ENCODE measurements at regions not wholly inside any gene's neighbourhood (a gene's known extent, or its start where the extent isn't known, plus 50 kb on each side); places are given as distances from the start of the nearest gene placed in this dataset.

DNA sequence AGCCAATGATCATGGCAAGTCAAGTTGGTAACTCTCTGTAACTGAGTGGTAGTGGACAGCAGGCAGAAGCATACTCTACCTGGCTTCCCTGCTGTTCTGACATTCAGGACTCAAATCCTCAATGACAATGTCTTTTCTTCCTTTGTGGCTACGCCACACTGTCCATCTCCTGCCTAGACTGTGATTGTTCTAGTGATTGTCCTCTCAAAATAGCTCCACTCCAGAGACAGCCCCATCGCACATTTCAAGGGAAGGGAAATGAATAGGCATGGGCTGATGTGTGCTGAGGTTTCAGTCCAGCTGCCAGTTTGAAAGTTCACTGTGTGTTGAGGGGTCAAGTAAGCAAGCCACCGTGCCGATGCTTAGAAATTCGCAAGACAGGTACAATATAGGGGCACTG, 227.0 kb upstream of the WWC1 start:
- DNase-seq (ENCODE audit: low spot score): no peak

DNA sequence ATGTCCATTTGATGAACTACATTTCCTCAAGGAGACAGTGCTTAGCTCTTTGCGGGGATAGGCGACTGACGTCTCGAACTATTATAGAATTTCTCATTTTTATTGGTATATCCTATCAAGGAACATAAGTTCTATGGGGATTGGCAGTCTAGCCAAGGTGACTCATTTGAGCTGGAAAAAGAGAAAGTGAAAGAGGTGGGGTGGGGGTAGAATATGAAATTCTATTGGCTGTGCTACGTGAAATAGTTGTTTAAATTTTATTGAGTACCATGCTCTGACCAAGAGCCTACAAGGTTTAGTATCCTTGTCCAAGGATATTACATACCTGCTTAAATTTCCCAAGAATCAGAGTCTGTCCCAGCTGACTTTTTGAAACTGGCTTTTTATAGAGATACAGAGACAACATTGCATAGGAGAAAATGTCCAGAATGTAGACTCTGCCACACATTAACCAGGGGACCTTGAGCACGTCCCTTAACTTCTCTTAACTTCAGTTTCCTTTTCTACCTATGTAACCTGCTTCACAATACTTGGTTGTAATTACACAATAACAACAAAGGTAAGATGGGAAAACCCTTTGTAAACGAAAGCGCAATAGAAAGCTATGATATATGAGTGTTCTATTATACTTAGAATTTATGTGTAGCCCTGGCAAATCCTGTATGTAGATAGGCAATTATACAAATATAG, 226.4 kb upstream of the WWC1 start:
- DNase-seq (ENCODE audit: low spot score): no peak

DNA sequence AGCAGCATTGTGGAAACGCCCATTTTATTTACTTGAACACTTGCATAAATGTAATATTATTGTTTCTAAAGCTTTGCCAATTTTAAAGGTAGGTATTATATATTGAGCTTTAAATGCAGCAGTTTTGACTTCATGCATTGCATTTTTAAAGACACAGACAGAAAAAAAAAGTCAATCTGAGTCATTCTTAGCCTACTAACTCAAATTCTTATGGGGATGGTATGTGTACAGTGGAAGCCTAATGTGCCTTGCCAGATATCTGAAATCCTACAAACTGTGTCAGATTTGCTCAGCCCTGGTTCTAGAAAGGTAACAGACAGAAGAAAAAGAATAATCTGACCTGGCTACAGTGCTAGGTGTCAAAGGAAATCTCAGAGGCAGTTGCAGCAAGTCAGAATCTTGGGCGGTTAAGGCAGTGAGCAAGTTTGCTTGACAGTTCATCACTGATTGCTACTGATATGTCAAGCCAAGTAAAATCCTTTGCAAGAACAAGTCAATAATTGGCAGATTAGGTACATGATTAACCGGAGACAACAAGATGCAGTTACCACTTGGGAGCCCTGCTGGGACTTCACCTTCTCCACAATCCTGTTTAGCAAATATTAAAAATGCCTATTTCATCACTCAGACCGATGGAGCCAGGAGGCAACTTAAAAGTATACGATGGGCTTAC, 224.8 kb upstream of the WWC1 start:
- DNase-seq (ENCODE audit: low spot score): no peak

DNA sequence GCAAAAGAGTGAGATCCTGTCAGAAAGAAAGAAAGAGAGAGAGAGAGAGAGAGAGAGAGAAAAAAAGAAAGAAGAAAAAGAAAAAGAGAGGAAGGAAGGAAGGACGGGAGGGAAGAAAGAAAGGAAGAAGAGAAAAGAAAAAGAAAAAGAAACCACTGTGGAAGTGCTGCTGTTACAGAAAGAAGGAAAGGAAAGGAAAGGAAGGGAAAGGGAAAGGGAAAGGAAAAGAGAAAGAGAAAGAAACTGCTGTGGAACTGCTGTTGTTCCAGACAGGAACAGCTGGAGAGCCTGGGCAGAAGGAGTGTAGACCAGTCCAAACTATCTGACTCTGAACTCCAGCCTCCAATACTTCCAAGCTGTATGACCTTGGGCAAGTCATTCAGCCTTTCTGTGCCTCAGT, 220.7 kb upstream of the WWC1 start:
- DNase-seq (ENCODE audit: low spot score): no peak

DNA sequence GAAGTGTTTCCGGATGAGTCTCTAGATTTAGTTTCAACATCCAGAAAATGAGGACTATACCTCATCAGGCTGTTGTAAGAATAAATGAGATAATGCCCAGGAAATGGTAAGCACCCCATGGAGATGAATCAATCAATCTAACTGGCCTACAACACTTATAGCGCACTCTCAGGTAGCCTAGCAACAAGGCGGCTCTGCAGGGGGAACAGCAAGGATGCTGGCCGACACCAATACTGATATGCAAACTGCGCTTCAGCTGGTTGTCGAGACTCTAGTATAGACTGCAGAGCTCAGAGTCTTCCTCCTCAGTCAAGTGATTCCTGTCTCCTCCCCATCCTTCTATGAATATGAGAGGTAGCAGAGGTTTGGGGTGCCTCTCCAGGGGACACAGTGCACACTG, 218.8 kb upstream of the WWC1 start:
- no peak for DNase-seq (ENCODE audit: low spot score)

DNA sequence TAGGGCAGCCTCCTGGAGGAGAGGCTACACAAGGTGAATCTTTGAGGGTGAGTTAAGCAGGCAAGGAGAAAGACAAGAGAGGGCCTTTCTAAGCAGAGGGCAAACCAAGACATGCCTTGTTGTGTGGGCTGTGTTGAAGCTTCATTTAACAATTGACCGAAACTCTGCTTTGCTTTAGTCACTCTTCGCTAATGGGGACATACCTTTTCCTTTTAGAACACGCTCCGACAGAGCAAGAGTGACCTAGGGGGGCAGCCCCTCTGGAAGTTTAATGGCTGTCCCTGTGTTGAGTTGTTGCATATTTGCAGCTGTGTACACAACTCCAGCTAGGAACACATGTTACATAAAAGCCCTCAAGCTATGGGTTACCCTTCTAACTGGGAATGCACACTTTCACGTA, 218.1 kb upstream of the WWC1 start:
- no peak for DNase-seq (ENCODE audit: low spot score)

DNA sequence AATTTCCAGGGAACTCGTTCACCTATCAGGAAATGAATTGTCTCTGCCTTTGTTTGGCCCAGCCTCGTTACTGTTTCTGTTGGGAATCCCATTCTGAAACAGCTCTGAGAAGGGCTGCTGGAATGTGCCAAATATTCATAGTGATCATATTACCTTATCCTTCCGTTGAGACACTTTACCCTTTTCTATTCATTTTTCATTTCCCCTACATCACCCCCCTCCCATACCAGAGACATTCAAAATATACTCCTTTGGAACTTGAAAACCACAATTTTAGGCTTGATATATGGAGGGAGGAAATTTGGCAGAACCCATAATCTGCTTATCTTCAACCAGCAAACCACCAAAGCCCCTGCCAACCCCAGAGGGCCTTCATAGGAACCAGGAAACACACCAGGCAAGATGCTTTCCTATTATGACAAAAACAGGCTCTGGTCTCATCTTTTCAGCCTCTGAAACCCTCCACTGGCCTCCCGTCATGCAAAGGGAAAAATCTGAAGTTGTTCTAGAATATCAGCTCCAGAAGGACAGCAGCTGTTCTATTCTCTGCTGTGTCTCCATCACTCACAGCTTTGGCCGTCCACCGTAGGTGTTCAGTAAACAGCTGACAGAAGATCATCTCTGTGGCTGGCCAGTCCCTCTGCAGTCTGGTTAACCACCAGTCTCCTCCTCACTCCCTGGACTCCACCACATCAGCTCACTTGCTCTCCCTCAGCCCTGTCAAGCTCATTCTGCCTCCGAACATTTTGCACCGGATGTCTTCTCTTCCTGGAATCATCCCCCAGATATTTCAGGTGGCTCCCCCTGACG, 217.2 kb upstream of the WWC1 start:
- DNase-seq (ENCODE audit: low spot score): no peak

DNA sequence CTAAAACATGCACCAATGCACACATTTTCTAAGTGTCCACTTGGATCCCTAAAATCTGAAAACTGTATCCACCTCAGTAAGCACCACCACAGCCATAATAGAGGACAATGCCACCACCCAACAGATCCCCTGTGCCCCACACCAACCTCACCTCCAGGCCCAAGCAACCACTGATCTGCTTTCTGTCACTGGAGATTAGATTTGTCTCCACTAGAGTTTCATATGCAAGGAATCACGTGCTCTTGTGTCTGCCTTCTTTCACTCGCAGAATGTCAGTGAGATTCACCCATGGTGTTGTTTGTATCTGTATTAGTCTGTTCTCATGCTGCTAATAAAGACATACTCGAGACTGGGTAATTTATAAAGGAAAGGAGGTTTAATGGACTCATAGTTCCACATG, 216.1 kb upstream of the WWC1 start:
- DNase-seq (ENCODE audit: low spot score): no peak

DNA sequence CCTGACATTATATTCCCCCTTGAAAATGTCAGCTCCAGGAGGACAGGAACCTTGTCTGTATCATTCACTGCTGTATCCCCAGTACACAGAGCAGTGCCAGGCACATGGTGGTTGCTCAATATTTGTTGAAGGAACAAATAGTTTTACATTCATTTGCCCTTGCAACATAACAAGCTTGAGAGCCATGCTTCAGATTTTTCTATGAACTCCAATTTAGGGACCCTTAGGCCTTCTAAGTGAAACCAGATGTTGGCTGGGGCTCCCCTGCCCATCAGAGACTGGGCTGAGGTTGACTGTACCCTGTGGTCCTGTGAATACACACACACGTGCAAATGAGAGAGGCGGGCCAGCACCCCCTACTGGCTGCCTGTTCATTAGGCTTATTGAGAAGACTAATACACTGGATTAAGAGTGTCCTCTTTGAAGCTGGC, 214.9 kb upstream of the WWC1 start:
- DNase-seq (ENCODE audit: low spot score): no peak

DNA sequence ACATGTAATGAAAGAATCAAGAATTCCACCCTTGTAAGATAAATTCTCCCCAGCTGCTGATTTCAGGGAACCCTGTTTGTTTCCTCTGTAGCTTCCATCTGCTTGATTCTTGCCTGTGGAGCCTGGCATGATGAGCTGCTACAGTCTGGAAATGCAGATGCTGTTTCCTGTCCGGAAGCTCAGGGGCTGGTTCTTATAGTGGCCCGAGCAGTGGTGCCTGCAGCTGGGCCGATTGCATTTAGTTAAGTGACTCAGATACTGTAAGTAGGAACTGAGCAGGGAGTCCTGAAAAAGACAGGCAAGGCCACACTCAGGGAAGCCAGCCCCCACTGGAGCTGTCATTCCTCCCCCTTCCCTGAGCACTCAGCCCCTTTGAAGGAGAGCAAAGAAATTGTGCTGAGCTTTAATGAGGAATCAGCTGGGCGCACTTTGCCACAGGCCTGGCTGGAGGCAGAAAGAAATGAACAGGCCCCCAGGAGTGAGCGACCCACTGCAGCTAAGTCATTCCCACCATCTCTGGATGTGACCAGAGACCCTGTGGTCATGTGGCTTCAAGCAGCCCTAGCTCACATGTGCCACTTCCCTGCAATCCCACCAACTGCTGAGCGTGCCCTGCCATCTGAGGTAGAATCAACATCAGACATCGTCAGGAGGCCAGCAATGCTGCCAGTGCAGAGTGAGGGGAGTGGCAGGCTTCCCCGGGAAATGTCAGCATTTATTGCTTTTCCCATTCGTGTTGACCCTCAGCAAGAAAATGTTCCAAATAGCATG, 206.0 kb upstream of the WWC1 start:
- DNase-seq (ENCODE audit: low spot score): no peak

DNA sequence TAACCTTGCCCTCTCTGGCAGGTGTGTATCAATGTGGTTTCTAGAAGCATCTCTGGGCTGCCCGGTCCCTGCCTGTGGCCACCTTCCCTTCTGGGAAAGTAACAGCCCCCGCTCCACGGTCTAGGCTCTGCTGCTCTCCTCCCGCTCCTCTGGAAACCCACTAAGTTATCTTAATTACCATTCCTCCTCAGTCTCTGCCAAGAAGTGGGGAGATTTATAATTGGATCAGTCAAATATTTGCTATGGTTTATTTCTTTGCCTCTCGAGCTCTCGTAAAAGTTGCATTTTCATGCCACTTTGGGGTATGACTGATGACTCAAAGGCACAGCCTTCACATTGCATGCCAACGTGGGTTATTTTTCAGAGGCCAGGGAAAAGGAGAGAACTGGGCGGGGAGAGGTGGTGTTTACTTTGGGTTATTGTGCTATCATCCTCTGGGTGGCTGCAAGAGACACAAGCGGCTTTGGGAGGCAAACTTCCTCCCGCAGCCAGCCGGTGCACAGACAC, 205.3 kb upstream of the WWC1 start:
- DNase-seq (ENCODE audit: low spot score): no peak

DNA sequence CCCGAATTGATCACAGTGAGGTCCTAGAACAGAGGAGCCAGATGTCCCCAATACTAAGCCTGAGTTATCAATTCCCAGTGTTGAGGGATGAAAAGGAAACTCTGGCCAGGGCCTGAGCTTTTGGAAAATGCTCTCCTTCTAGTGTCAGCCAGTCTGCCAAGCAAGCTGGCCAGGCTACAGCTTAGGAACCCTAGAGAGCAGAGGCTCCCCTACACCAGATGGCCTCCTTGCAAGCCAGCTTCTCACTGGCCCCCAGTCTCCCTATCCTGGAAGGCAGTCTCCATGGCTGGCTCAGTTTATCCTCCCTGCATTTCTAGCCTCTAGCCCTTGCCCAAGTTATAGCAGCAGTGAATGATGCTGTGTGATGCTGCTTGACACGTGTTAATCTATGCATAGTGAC, 204.7 kb upstream of the WWC1 start:
- DNase-seq (ENCODE audit: low spot score): no peak

DNA sequence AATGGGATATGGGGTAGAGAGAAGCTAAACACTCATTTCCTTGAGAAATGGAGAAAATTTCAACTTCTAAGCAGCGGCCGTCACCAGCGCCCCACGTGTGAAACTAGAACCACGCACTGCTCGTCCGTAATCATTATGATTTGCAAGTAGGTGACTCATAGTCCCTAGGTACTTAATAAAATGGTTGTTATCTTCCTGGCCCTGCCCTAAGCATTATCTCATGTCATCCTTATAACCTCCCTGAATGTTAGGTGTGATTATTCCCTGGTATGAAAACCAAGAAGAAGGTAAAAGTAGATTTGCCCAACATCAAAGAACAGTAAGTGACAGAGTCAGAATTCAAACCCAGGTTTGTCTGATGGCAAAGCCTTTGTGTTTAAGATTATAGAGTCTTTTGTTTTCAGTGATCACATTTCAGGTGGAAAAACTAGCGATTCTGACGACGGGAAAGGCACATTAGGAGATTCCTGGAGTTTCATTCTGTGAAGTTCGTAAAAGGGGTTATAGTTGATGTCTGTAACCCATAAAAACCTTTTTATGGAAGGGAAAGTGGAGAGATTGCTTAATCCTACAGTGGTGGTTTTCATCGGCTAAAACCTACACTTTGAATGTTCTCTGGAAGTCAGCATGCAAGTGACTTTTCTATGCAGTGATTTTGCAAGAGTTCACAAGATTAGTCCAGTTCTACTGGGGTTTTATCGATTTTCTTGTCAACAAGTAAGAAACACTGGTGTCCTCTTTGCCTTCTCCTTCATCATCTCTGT, 202.9 kb upstream of the WWC1 start:
- no peak for DNase-seq (ENCODE audit: low spot score)

DNA sequence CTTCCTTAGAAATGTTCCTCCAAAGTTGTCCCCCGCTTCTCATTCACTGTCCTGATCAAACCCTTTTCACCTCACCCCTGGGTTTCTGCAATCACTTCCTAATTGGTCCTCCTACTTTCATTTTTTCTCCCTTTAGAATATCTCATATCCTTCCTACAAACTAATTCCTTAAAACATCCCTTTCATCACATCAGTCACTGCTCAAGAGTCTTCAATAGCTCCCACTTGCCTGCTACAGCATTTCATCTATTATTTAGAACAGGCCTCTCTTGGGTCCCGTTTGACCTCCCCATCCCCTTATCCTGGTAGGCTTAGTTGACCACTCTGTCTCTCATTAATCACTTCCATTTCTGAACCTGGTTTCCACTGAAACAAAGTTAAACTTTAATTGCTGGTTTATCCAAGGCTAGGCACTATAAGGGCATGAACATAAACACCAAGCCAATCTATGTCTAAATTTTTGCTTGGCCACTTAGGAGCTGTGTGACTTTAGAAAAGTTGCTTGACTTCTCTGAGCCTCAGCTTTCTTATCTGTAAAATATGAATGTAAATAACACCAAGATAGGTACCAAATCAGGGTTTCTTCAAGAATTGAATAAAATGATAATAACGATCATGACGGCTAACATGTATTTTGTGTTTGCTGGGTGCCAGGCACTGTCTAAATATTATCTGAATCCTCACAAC, 202.1 kb upstream of the WWC1 start:
- no peak for DNase-seq (ENCODE audit: low spot score)

DNA sequence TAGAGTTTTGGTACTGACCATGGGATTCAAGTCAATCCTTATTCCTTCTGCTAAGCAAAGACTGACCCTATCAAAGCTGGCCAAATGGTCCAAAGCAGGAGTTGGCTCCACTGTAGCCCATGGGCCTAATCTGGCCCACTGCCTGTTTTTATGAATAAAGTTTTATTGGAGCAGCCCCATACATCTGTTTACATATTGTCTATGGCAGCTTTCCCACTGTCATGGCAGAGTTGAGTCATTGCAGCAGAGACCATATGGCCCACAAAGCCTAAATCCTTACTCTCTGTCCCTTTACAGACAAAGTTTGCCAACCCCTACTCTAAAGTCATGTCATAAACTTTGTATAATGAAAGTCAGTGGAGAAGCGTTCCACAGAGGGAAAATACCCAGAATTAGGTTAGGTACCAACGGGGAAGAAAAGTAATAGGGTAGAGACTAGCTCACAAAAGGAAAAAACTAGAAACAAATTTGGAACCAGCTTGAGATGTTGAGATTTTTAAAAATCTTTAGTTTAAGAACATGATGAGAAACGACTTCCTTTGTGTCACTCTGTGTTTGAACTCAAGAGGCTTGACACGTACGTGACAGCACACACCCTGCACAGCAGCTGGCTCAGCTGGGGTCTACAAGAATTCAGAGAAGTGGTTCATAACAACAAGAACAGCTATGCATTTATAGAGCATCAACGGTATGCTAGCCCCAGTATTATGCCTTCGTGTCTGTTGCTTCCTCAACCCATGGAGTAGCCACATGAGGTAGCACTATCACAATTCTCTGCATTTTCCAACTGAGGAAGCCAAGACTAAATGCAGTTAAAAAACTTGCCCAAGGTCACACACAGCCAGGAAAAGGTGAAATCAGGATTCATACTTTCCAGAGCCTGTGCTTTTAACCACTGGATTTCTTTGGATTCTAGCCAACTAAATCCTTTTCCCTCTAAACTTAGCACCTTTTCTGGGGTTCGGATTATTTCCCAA, 198.9 kb upstream of the WWC1 start:
- DNase-seq (ENCODE audit: low spot score): no peak

DNA sequence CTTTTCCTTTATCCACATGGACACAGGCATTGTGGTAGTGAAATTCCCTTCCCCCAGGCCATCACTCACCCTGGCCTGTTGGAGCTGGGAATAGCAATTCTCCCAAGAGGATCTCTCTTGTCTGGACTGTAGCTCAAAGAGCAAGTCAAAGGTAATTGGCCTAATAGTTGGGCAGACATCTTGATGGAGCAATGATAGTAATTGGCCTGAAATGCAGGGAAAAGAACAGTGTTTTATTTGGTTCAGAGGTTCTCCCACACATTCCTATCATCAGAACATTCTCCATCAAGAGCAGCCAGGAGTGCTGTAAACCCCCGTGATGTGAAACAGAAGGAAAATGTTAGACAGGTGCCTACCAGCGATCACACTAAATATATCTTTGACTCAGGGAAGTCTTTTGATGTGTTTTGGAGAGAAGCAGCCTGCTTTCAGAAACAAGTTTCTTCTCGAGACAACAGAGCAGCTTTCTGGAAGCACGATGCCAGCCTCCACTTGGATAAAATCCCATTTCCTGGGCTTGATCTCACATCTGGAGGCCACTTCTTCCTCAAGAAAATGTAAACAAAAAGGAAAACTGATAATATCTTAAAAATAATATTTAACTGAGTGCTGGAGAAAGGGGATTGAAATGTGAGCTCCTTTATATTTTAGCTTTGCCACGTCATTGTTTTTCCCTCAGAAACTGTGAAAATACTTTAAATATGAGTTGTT, 198.1 kb upstream of the WWC1 start:
- no peak for DNase-seq (ENCODE audit: low spot score)

DNA sequence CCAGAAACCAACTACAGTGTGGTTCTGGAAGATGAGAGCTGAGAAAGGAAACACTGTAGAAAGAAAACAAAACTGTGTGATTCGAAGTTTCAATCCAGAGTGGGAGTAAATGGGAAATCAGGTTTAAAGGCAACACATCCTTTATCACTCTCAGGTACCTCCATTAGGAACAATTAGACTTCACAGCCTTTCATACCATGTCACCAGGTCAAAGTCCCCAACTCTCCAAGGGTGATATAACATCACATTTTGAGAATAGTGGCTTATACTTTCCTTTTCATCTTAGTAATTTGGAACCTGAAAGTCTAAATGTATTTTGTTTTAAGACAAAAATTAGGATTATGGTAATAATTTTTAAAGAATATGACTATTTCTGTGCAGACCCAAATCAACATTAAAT, 194.9 kb upstream of the WWC1 start:
- DNase-seq (ENCODE audit: low spot score): no peak

DNA sequence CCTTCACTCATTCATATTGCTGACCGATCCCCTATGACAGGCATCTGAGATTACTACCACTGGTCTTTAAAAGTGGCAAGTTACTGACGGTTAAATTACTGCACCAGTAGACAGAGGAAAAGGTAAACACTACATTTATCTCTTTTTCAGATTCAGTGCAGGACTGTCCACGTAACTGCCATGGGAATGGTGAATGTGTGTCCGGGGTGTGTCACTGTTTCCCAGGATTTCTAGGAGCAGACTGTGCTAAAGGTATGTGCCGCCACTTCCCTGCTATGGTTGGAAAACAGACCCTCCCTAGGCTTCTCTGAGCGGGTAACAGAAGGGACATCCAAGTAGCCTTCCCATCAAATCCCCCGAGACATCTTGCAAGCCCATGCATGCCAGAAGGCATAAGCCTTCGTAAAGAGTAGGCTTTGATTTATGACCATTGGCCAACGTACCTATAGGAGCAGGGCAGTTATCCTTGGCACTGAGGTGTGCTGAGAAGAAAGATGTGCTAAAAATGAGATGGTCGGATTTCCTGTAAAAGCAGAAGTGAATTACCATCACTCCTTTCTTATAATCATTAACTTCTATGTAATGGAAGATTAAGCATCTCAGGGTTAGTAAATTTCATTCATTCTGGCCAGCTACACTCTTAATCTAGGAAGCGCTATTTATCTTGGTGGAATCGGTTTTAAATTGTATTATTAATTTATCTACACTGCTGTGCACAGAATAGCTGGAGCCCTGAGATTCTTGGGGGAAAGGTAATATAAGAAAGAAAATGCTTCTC, 193.4 kb upstream of the WWC1 start:
- DNase-seq (ENCODE audit: low spot score): no peak

All from COLO829 (cell line).